ENCODE measurements at regions not wholly inside any gene's neighbourhood (a gene's known extent, or its start where the extent isn't known, plus 50 kb on each side); places are given as distances from the start of the nearest gene placed in this dataset.

GRCh38 chr15:70266412-70267121, 168.8 kb upstream of the TLE3 start:
- TF ChIP-seq CTCF (IDR thresholded peaks at IDR 0.05) (no peak), POLR2A (IDR thresholded peaks at IDR 0.05) (no peak)
